A549 (cell line): ENCODE measurements at regions not wholly inside any gene's neighbourhood (a gene's known extent, or its start where the extent isn't known, plus 50 kb on each side); places are given as distances from the start of the nearest gene placed in this dataset.

ENCODE experiments used
- ATAC-seq, 2 experiments: fragments of 200-7000 bp in 1 of 2; fragments of >200 bp in 1 of 2; cut with Nextera tagmentation in 1 of 2; cut with Tn5 transposase in 1 of 2; 3 replicates each; pipeline versions ENCODE4 v1.8.0 to v1.9.1; 2018 to 2020; ENCODE audit warnings: mild to moderate bottlenecking in 1 of 2, moderate library complexity in 1 of 2
- CTCF ChIA-PET: fragments of 300-600 bp; sonication (Branson Sonifier 250); formaldehyde crosslinking; extraction: SDS; loops from one replicate; lab custom pipeline; 2021; ENCODE audit warnings: antibody characterized with exemption, inconsistent platforms; lab: Yijun Ruan, JAX
- POLR2A ChIA-PET: fragments of 350-600 bp; formaldehyde crosslinking; extraction: SDS; loops from one replicate; lab custom pipeline; 2021; ENCODE audit warnings: antibody characterized with exemption, inconsistent platforms; lab: Yijun Ruan, JAX
- DNase-seq, 2 experiments: peaks; one replicate each; pipeline versions ENCODE4 v3.0.0 to v3.0.0-alpha.2; 2011 to 2016; ENCODE audit warnings: low read depth in 1 of 2, low spot score in 1 of 2
- FAIRE-seq: peaks from 2 replicates; lab custom pipeline; 2011; peaks lifted over from hg19 to GRCh38; lab: Jason Lieb, UNC
- H3K27ac ChIP-seq, 2 experiments: fragments of >200 bp; sonication (Bioruptor Twin); formaldehyde crosslinking; 3 replicates each; pipeline ENCODE4 v1.5.1; 2016 to 2017
- H3K4me1 ChIP-seq: fragments of >200 bp; sonication (Bioruptor Twin); formaldehyde crosslinking; 3 replicates; pipeline ENCODE4 v1.6.1; 2016
- H3K4me2 ChIP-seq: fragments of >200 bp; sonication (Bioruptor Twin); formaldehyde crosslinking; 3 replicates; pipeline ENCODE4 v1.6.1; 2016
- H3K4me3 ChIP-seq: fragments of >200 bp; sonication (Bioruptor Twin); formaldehyde crosslinking; 3 replicates; pipeline ENCODE4 v1.5.1; 2016
- H3K9me3 ChIP-seq: fragments of >200 bp; sonication (Bioruptor Twin); formaldehyde crosslinking; 3 replicates; pipeline ENCODE4 v1.6.1; 2016
- BHLHE40 ChIP-seq: IDR thresholded peaks from 2 replicates; pipeline ENCODE4 v1.6.1; 2012; ENCODE audit warnings: low read depth, low read length, inconsistent platforms
- CHD2 ChIP-seq: fragments of 150-350 bp; IDR thresholded peaks from 2 replicates; pipeline ENCODE4 v1.6.1; 2014; ENCODE audit warnings: low read length; ENCODE audit not compliant: partially characterized antibody
- E2F6 ChIP-seq: IDR thresholded peaks from 2 replicates; pipeline ENCODE4 v1.6.1; 2012; ENCODE audit warnings: low read depth, borderline replicate concordance
- EHF ChIP-seq: fragments of 250-450 bp; sonication (Bioruptor Pico); IDR thresholded peaks from 2 replicates; pipeline ENCODE4 v1.5.0; 2020; ENCODE audit warnings: mild to moderate bottlenecking
- ELK1 ChIP-seq: fragments of 150-350 bp; IDR thresholded peaks from 2 replicates; pipeline ENCODE4 v1.6.1; 2014; ENCODE audit warnings: low read depth, mild to moderate bottlenecking, low read length
- FOXS1 ChIP-seq: fragments of 250-450 bp; sonication (Bioruptor Pico); IDR thresholded peaks from 2 replicates; pipeline ENCODE4 v1.5.0; 2020; ENCODE audit warnings: mild to moderate bottlenecking, moderate library complexity
- GATA3 ChIP-seq: IDR thresholded peaks from 2 replicates; pipeline ENCODE4 v1.6.1; 2012; ENCODE audit warnings: borderline replicate concordance
- HES2 ChIP-seq: fragments of >200 bp; sonication (Bioruptor Twin); formaldehyde crosslinking; IDR thresholded peaks from 2 replicates; pipeline ENCODE4 v1.6.1; 2016
- HMGXB4 ChIP-seq: fragments of 250-450 bp; sonication (Bioruptor Pico); IDR thresholded peaks from 2 replicates; pipeline ENCODE4 v1.5.0; 2021; ENCODE audit warnings: mild to moderate bottlenecking, moderate library complexity, borderline replicate concordance
- HOXB13 ChIP-seq: fragments of 250-450 bp; sonication (Bioruptor Pico); IDR thresholded peaks from 2 replicates; pipeline ENCODE4 v1.5.0; 2020; ENCODE audit warnings: low read depth, mild to moderate bottlenecking, moderate library complexity
- HOXB5 ChIP-seq: fragments of 250-450 bp; sonication (Bioruptor Pico); IDR thresholded peaks from 2 replicates; pipeline ENCODE4 v1.5.0; 2020; ENCODE audit warnings: mild to moderate bottlenecking, moderate library complexity
- KDM1A ChIP-seq: fragments of 200-600 bp; sonication (generic); IDR thresholded peaks from 2 replicates; pipeline ENCODE4 v1.6.1; 2016; ENCODE audit warnings: low read depth, mild to moderate bottlenecking
- MAX ChIP-seq: IDR thresholded peaks from 2 replicates; pipeline ENCODE4 v1.6.1; 2012
- MYC ChIP-seq: IDR thresholded peaks from 2 replicates; pipeline ENCODE4 v1.6.1; 2012; ENCODE audit warnings: mild to moderate bottlenecking, inconsistent platforms, low read length, improper control_type of control experiment, borderline replicate concordance
- POLR2AphosphoS2 ChIP-seq: conservative IDR thresholded peaks from 2 replicates; pipeline ENCODE4 v1.6.1; 2012; ENCODE audit warnings: low read length, improper control_type of control experiment, inconsistent platforms
- RFX5 ChIP-seq: fragments of 450-650 bp; IDR thresholded peaks from 2 replicates; pipeline ENCODE4 v1.7.1; 2014; ENCODE audit warnings: antibody characterized with exemption, mild to moderate bottlenecking, moderate library complexity
- RNF2 ChIP-seq: fragments of 200-600 bp; sonication (generic); IDR thresholded peaks from 2 replicates; pipeline ENCODE4 v1.6.1; 2016; ENCODE audit warnings: low read depth, mild to moderate bottlenecking, antibody characterized with exemption, moderate library complexity, borderline replicate concordance
- ZC3H11A ChIP-seq: fragments of 450-650 bp; IDR thresholded peaks from 2 replicates; pipeline ENCODE4 v1.6.1; 2014; ENCODE audit warnings: antibody characterized with exemption, mild to moderate bottlenecking
- ZNF302 ChIP-seq: fragments of 250-450 bp; sonication (Bioruptor Pico); IDR thresholded peaks from 2 replicates; pipeline ENCODE4 v1.9.0; 2021; ENCODE audit warnings: inconsistent platforms, mild to moderate bottlenecking, moderate library complexity
- WGBS: methylation state at CpG from one replicate; pipeline ENCODE4 v1.1.6; 2017; ENCODE audit errors: missing lambda C conversion rate; 5-methylcytosine and 5-hydroxymethylcytosine counted together

- no peak for FAIRE-seq
- TF ChIP-seq RNF2 (no peak), ZC3H11A (no peak), HOXB13 (no peak), POLR2AphosphoS2 (no peak), HES2 (no peak), RFX5 (no peak), FOXS1 (CRISPR knock-in tag) (no peak), GATA3 (no peak), ZNF302 (CRISPR knock-in tag) (no peak), EHF (CRISPR knock-in tag) (no peak), CHD2 (no peak)
- Histone ChIP-seq H3K9me3 (no peaks in the 10 kb centered on the region), H3K4me1 (no peaks in the 10 kb centered on the region), H3K27ac (no peak overlapping the region), H3K4me3 (no peak overlapping the region), H3K4me2 (no peak overlapping the region)
- ChIA-PET CTCF (no interaction called here), POLR2A (no interaction called here)
- 37% methylated on average over 4 of the region's 4 CpGs for WGBS
- no peak for ATAC-seq
- DNase-seq, result no peak
These were observed 175.9 kb upstream of the ETAA1 start for GRCh38 chr2:67221266-67221665.

GRCh38 chr2:67225287-67225973, 171.7 kb upstream of the ETAA1 start:
- ATAC-seq, result no peak
- CTCF ChIA-PET, result interaction anchor here (1.7 kb wide), 1 partner anchor 10 kb away, joined by 5 read pairs; no protein-coding TSS in a partner anchor
- WGBS, result 65% methylated on average over 4 of the region's 4 CpGs

More at GRCh38 chr2:67225287-67225973, 171.7 kb upstream of the ETAA1 start:
- no peak overlapping the region for H3K27ac ChIP-seq
- H3K9me3 ChIP-seq, result no peaks in the 10 kb centered on the region
- H3K4me2 ChIP-seq, result no peak overlapping the region
- FAIRE-seq, result no peak
- H3K4me1 ChIP-seq, result no peaks in the 10 kb centered on the region
- DNase-seq, result no peak
- POLR2A ChIA-PET, result interaction anchor here (0.6 kb wide), 1 partner anchor 650 kb away, joined by 3 read pairs; no protein-coding TSS in a partner anchor
- no peak overlapping the region for H3K4me3 ChIP-seq
- TF ChIP-seq KDM1A (no peak), E2F6 (no peak), ELK1 (no peak), MAX (no peak), ZNF302 (CRISPR knock-in tag) (no peak), BHLHE40 (no peak), RNF2 (no peak), GATA3 (no peak), HOXB5 (no peak), HMGXB4 (CRISPR knock-in tag) (no peak), MYC (no peak)
